IPS-20b (cell line): ENCODE measurements at regions not wholly inside any gene's neighbourhood (a gene's known extent, or its start where the extent isn't known, plus 50 kb on each side); places are given as distances from the start of the nearest gene placed in this dataset.

ENCODE experiments used
- H3K27ac ChIP-seq: one replicate; pipeline ENCODE4 v1.5.1; 2013; ENCODE audit warnings: low read length
- H3K27me3 ChIP-seq: 2 replicates; pipeline ENCODE4 v1.6.1; 2013; ENCODE audit warnings: mild to moderate bottlenecking, low read length, inconsistent platforms; ENCODE audit not compliant: insufficient read depth
- H3K36me3 ChIP-seq: 2 replicates; pipeline ENCODE4 v1.6.1; 2013; ENCODE audit warnings: low read depth, mild to moderate bottlenecking, inconsistent platforms, low read length, moderate library complexity; ENCODE audit not compliant: insufficient read depth
- H3K4me1 ChIP-seq: 2 replicates; pipeline ENCODE4 v1.6.1; 2013; ENCODE audit warnings: mild to moderate bottlenecking, control low read depth, inconsistent platforms, low read length, moderate library complexity; ENCODE audit not compliant: insufficient read depth
- H3K4me3 ChIP-seq: 2 replicates; pipeline ENCODE4 v1.5.1; 2013; ENCODE audit warnings: mild to moderate bottlenecking, low read length, inconsistent platforms
- H3K9ac ChIP-seq: 2 replicates; pipeline ENCODE4 v1.6.1; 2013; ENCODE audit warnings: low read depth, mild to moderate bottlenecking, inconsistent platforms, low read length, moderate library complexity
- H3K9me3 ChIP-seq: 2 replicates; pipeline ENCODE4 v1.6.1; 2013; ENCODE audit warnings: mild to moderate bottlenecking, low read depth, low read length, inconsistent platforms; ENCODE audit not compliant: insufficient read depth

GRCh38 chr3:145942052-145942451 is 218.9 kb downstream of the PLOD2 start:
- Histone ChIP-seq H3K27ac (no peak overlapping the region), H3K36me3 (no peaks in the 10 kb centered on the region), H3K27me3 (no peaks in the 10 kb centered on the region), H3K4me1 (no peaks in the 10 kb centered on the region), H3K4me3 (no peak overlapping the region), H3K9ac (no peak overlapping the region), H3K9me3 (no peaks in the 10 kb centered on the region)

- H3K4me1 ChIP-seq = no peaks in the 10 kb centered on the region
- H3K36me3 ChIP-seq = no peaks in the 10 kb centered on the region
- H3K4me3 ChIP-seq = no peak overlapping the region
- H3K9ac ChIP-seq = no peak overlapping the region
- no peaks in the 10 kb centered on the region for H3K9me3 ChIP-seq
- H3K27me3 ChIP-seq = no peaks in the 10 kb centered on the region
- H3K27ac ChIP-seq = no peak overlapping the region
Measured at GRCh38 chr3:145943952-145944351, 217.0 kb downstream of the PLOD2 start.

GRCh38 chr3:145951441-145951840 is 209.5 kb downstream of the PLOD2 start:
- H3K36me3 ChIP-seq = no peaks in the 10 kb centered on the region
- H3K4me3 ChIP-seq = no peak overlapping the region
- H3K9me3 ChIP-seq = no peaks in the 10 kb centered on the region

GRCh38 chr3:145952536-145952935 is 208.4 kb downstream of the PLOD2 start:
- Histone ChIP-seq H3K4me3 (no peak overlapping the region), H3K36me3 (no peaks in the 10 kb centered on the region), H3K27me3 (no peaks in the 10 kb centered on the region), H3K4me1 (no peaks in the 10 kb centered on the region), H3K9me3 (no peaks in the 10 kb centered on the region), H3K27ac (no peak overlapping the region), H3K9ac (no peak overlapping the region)

More at GRCh38 chr3:145951441-145951840, 209.5 kb downstream of the PLOD2 start:
- Histone ChIP-seq H3K4me1 (no peaks in the 10 kb centered on the region), H3K9ac (no peak overlapping the region), H3K27ac (no peak overlapping the region), H3K27me3 (no peaks in the 10 kb centered on the region)

- Histone ChIP-seq H3K27me3 (no peaks in the 10 kb centered on the region), H3K4me3 (no peak overlapping the region), H3K9me3 (no peaks in the 10 kb centered on the region), H3K4me1 (no peaks in the 10 kb centered on the region), H3K36me3 (no peaks in the 10 kb centered on the region), H3K27ac (no peak overlapping the region), H3K9ac (no peak overlapping the region)
Measured at GRCh38 chr3:145953316-145953715, 207.7 kb downstream of the PLOD2 start.

- Histone ChIP-seq H3K9me3 (no peaks in the 10 kb centered on the region), H3K27ac (no peak overlapping the region), H3K4me1 (no peaks in the 10 kb centered on the region), H3K9ac (no peak overlapping the region), H3K4me3 (no peak overlapping the region), H3K36me3 (no peaks in the 10 kb centered on the region), H3K27me3 (no peaks in the 10 kb centered on the region)
Measured at GRCh38 chr3:145959457-145960088, 201.4 kb downstream of the PLOD2 start.

- no peaks in the 10 kb centered on the region for H3K9me3 ChIP-seq
- H3K36me3 ChIP-seq = no peaks in the 10 kb centered on the region
- no peaks in the 10 kb centered on the region for H3K4me1 ChIP-seq
- H3K27ac ChIP-seq = no peak overlapping the region
- H3K27me3 ChIP-seq = no peaks in the 10 kb centered on the region
- no peak overlapping the region for H3K4me3 ChIP-seq
- no peak overlapping the region for H3K9ac ChIP-seq
Measured at GRCh38 chr3:145963111-145963510, 197.9 kb downstream of the PLOD2 start.

- no peaks in the 10 kb centered on the region for H3K27me3 ChIP-seq
- H3K27ac ChIP-seq = no peak overlapping the region
- H3K36me3 ChIP-seq = no peaks in the 10 kb centered on the region
- H3K4me3 ChIP-seq = no peak overlapping the region
- no peaks in the 10 kb centered on the region for H3K4me1 ChIP-seq
- H3K9ac ChIP-seq = no peak overlapping the region
- H3K9me3 ChIP-seq = no peaks in the 10 kb centered on the region
Measured at GRCh38 chr3:145967043-145967442, 193.9 kb downstream of the PLOD2 start.

GRCh38 chr3:145971186-145971585 is 189.8 kb downstream of the PLOD2 start:
- Histone ChIP-seq H3K4me1 (no peaks in the 10 kb centered on the region), H3K36me3 (no peaks in the 10 kb centered on the region), H3K27ac (no peak overlapping the region), H3K27me3 (no peaks in the 10 kb centered on the region), H3K9me3 (no peaks in the 10 kb centered on the region), H3K9ac (no peak overlapping the region), H3K4me3 (no peak overlapping the region)

GRCh38 chr3:145972851-145973250 is 188.1 kb downstream of the PLOD2 start:
- no peaks in the 10 kb centered on the region for H3K36me3 ChIP-seq
- H3K27me3 ChIP-seq = no peaks in the 10 kb centered on the region
- H3K4me1 ChIP-seq = no peaks in the 10 kb centered on the region
- no peak overlapping the region for H3K4me3 ChIP-seq
- no peak overlapping the region for H3K27ac ChIP-seq
- H3K9ac ChIP-seq = no peak overlapping the region
- no peaks in the 10 kb centered on the region for H3K9me3 ChIP-seq

- Histone ChIP-seq H3K9me3 (no peaks in the 10 kb centered on the region), H3K9ac (no peak overlapping the region), H3K36me3 (no peaks in the 10 kb centered on the region), H3K4me1 (no peaks in the 10 kb centered on the region), H3K27me3 (no peaks in the 10 kb centered on the region), H3K27ac (no peak overlapping the region), H3K4me3 (no peak overlapping the region)
Measured at GRCh38 chr3:145981056-145981455, 179.9 kb downstream of the PLOD2 start.

- Histone ChIP-seq H3K4me1 (no peaks in the 10 kb centered on the region), H3K36me3 (no peaks in the 10 kb centered on the region), H3K9ac (no peak overlapping the region), H3K27me3 (no peaks in the 10 kb centered on the region), H3K9me3 (no peaks in the 10 kb centered on the region), H3K4me3 (no peak overlapping the region), H3K27ac (no peak overlapping the region)
Measured at GRCh38 chr3:145983101-145983500, 177.9 kb downstream of the PLOD2 start.
